WTC11 (cell line): ENCODE measurements at regions not wholly inside any gene's neighbourhood (a gene's known extent, or its start where the extent isn't known, plus 50 kb on each side); places are given as distances from the start of the nearest gene placed in this dataset.

Experiments
- ATAC-seq: fragments of 200-7000 bp; cut with Tn5 transposase; 2 replicates; pipeline ENCODE4 v1.10.0; 2021; ENCODE audit warnings: mild to moderate bottlenecking, moderate library complexity
- CTCF ChIA-PET: fragments of 300-600 bp; sonication (Branson Sonifier 250); formaldehyde crosslinking; loops from one replicate; lab custom pipeline; 2021; ENCODE audit warnings: antibody characterized with exemption; lab: Charles Lee
- POLR2A ChIA-PET: fragments of 350-600 bp; sonication (Branson Sonifier 250); formaldehyde crosslinking; loops from one replicate; lab custom pipeline; 2021; ENCODE audit warnings: antibody characterized with exemption; lab: Charles Lee
- DNase-seq: peaks from one replicate; pipeline ENCODE4 v3.0.0; 2021; ENCODE audit warnings: low spot score
- H3K27ac Mint-ChIP-seq: 2 replicates; pipeline ENCODE4 v1.8.0; 2021; ENCODE audit warnings: mixed read lengths
- H3K27me3 Mint-ChIP-seq: 2 replicates; pipeline ENCODE4 v1.8.0; 2021; ENCODE audit warnings: low read depth, mild to moderate bottlenecking, moderate library complexity, mixed read lengths
- H3K36me3 Mint-ChIP-seq: 2 replicates; pipeline ENCODE4 v1.8.0; 2021; ENCODE audit warnings: mixed read lengths
- H3K4me1 Mint-ChIP-seq: 2 replicates; pipeline ENCODE4 v1.8.0; 2022; ENCODE audit warnings: mixed read lengths
- H3K4me3 Mint-ChIP-seq: 2 replicates; pipeline ENCODE4 v1.8.0; 2021; ENCODE audit warnings: mild to moderate bottlenecking, moderate library complexity, mixed read lengths
- H3K9me3 Mint-ChIP-seq: 2 replicates; pipeline ENCODE4 v1.8.0; 2021; ENCODE audit warnings: mixed read lengths
- AR ChIP-seq: fragments of 250-450 bp; sonication (Bioruptor Pico); IDR thresholded peaks from 2 replicates; pipeline ENCODE4 v1.9.0; 2021; ENCODE audit warnings: mild to moderate bottlenecking
- ATF2 ChIP-seq: sonication (generic); formaldehyde crosslinking; IDR thresholded peaks from 2 replicates; pipeline ENCODE4 v1.8.1; 2022; ENCODE audit warnings: low read depth, missing genetic modification reagents, borderline replicate concordance
- E2F4 ChIP-seq: sonication (generic); formaldehyde crosslinking; IDR thresholded peaks from 2 replicates; pipeline ENCODE4 v1.8.1; 2022; ENCODE audit warnings: low read depth, mild to moderate bottlenecking, moderate library complexity, missing genetic modification reagents, borderline replicate concordance
- ETV6 ChIP-seq: sonication (generic); formaldehyde crosslinking; IDR thresholded peaks from 2 replicates; pipeline ENCODE4 v1.8.1; 2022; ENCODE audit warnings: mild to moderate bottlenecking, missing genetic modification reagents
- HMGA2 ChIP-seq: fragments of 250-450 bp; sonication (Bioruptor Pico); IDR thresholded peaks from 2 replicates; pipeline ENCODE4 v1.4.0; 2021; ENCODE audit warnings: mild to moderate bottlenecking, moderate library complexity
- IRF2 ChIP-seq: sonication (generic); formaldehyde crosslinking; IDR thresholded peaks from 2 replicates; pipeline ENCODE4 v1.8.0; 2022; ENCODE audit warnings: low read depth, missing genetic modification reagents, borderline replicate concordance
- MLX ChIP-seq: sonication (generic); formaldehyde crosslinking; IDR thresholded peaks from 2 replicates; pipeline ENCODE4 v1.8.1; 2023; ENCODE audit warnings: mild to moderate bottlenecking, missing genetic modification reagents, moderate library complexity
- NFATC4 ChIP-seq: fragments of 250-450 bp; sonication (Bioruptor Pico); IDR thresholded peaks from 2 replicates; pipeline ENCODE4 v1.9.0; 2021; ENCODE audit warnings: mild to moderate bottlenecking
- NR3C1 ChIP-seq: sonication (generic); formaldehyde crosslinking; conservative IDR thresholded peaks from 2 replicates; pipeline ENCODE4 v1.8.1; 2023; ENCODE audit warnings: low read depth, mild to moderate bottlenecking, missing genetic modification reagents
- OVOL2 ChIP-seq: fragments of 250-450 bp; sonication (Bioruptor Pico); IDR thresholded peaks from 2 replicates; pipeline ENCODE4 v1.9.0; 2021; ENCODE audit warnings: mild to moderate bottlenecking, borderline replicate concordance
- TCF7 ChIP-seq: sonication (generic); formaldehyde crosslinking; IDR thresholded peaks from 2 replicates; pipeline ENCODE4 v1.8.0; 2022; ENCODE audit warnings: mild to moderate bottlenecking, low read depth, missing genetic modification reagents, moderate library complexity
- TEAD1 ChIP-seq: sonication (generic); formaldehyde crosslinking; IDR thresholded peaks from 2 replicates; pipeline ENCODE4 v1.8.0; 2022; ENCODE audit warnings: mild to moderate bottlenecking, missing genetic modification reagents
- ZBTB43 ChIP-seq: sonication (generic); formaldehyde crosslinking; IDR thresholded peaks from 2 replicates; pipeline ENCODE4 v1.8.1; 2023; ENCODE audit warnings: mild to moderate bottlenecking, missing genetic modification reagents
- ZNF121 ChIP-seq: sonication (generic); formaldehyde crosslinking; IDR thresholded peaks from 2 replicates; pipeline ENCODE4 v1.8.0; 2023; ENCODE audit warnings: missing genetic modification reagents
- ZNF219 ChIP-seq: sonication (generic); formaldehyde crosslinking; IDR thresholded peaks from 2 replicates; pipeline ENCODE4 v1.8.0; 2023; ENCODE audit warnings: missing genetic modification reagents, mild to moderate bottlenecking, borderline replicate concordance
- ZNF232 ChIP-seq: sonication (generic); formaldehyde crosslinking; IDR thresholded peaks from 2 replicates; pipeline ENCODE4 v1.8.0; 2022; ENCODE audit warnings: mild to moderate bottlenecking, missing genetic modification reagents
- ZNF532 ChIP-seq: fragments of 250-450 bp; sonication (Bioruptor Pico); IDR thresholded peaks from 2 replicates; pipeline ENCODE4 v1.9.0; 2021; ENCODE audit warnings: mild to moderate bottlenecking, borderline replicate concordance
- TF ChIP-seq, protein P1 (sequence below): fragments of 250-450 bp; sonication (Bioruptor Pico); IDR thresholded peaks from 2 replicates; pipeline ENCODE4 v1.9.0; 2021; ENCODE audit warnings: moderate library complexity, mild to moderate bottlenecking, inconsistent platforms, borderline replicate concordance
- TF ChIP-seq, protein P2 (sequence below): sonication (generic); formaldehyde crosslinking; IDR thresholded peaks from 2 replicates; pipeline ENCODE4 v1.8.0; 2022; ENCODE audit warnings: mild to moderate bottlenecking, missing genetic modification reagents
- TF ChIP-seq, protein P3 (sequence below): sonication (generic); formaldehyde crosslinking; IDR thresholded peaks from 2 replicates; pipeline ENCODE4 v1.8.1; 2023; ENCODE audit warnings: mild to moderate bottlenecking, moderate library complexity, missing genetic modification reagents

DNA sequence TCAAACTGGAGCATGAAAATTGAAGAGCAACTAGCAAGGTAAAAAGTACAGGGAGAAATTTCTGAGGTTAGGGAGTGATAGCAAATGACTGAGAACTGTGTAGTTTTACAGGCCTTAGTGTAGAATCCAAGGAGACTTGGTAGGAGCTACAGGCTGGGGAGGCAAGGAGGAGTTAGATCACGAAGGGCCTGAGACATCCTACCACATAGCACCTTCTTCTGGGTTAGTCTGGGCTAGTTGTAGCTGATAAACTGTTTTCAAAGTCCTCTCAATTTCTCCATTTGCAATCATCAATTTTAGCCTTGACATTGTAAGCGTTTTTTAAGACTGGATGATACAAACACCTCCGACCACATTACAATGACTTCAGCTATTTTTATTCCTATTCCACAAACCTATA, 209.7 kb downstream of the TMEM200A start:
- Mint-ChIP-seq H3K27me3 (no peaks in the 10 kb centered on the region), H3K9me3 (peaks cover 16% of the 10 kb centered on the region), H3K4me1 (no peaks in the 10 kb centered on the region)
- ATAC-seq: no peak
- no peak for DNase-seq
- TF ChIP-seq IRF2 (no peak), ZBTB43 (no peak), ZNF532 (CRISPR knock-in tag) (no peak), NR3C1 (CRISPR knock-in tag) (no peak), MLX (CRISPR knock-in tag) (no peak), ETV6 (CRISPR knock-in tag) (no peak), ZNF121 (CRISPR knock-in tag) (no peak), HMGA2 (CRISPR knock-in tag) (no peak), TCF7 (CRISPR knock-in tag) (no peak), AR (CRISPR knock-in tag) (no peak), ZNF232 (CRISPR knock-in tag) (no peak), OVOL2 (CRISPR knock-in tag) (no peak), NFATC4 (CRISPR knock-in tag) (no peak), ATF2 (CRISPR knock-in tag) (no peak), ZNF219 (CRISPR knock-in tag) (no peak), TEAD1 (no peak), E2F4 (CRISPR knock-in tag) (no peak)
- TF ChIP-seq, protein P1, sequence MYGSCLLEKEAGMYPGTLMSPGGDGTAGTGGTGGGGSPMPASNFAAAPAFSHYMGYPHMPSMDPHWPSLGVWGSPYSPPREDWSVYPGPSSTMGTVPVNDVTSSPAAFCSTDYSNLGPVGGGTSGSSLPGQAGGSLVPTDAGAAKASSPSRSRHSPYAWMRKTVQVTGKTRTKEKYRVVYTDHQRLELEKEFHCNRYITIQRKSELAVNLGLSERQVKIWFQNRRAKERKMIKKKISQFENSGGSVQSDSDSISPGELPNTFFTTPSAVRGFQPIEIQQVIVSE (CRISPR knock-in tag): no peak
- TF ChIP-seq, protein P2, sequence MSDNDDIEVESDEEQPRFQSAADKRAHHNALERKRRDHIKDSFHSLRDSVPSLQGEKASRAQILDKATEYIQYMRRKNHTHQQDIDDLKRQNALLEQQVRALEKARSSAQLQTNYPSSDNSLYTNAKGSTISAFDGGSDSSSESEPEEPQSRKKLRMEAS (CRISPR knock-in tag): no peak
- TF ChIP-seq, protein P3, sequence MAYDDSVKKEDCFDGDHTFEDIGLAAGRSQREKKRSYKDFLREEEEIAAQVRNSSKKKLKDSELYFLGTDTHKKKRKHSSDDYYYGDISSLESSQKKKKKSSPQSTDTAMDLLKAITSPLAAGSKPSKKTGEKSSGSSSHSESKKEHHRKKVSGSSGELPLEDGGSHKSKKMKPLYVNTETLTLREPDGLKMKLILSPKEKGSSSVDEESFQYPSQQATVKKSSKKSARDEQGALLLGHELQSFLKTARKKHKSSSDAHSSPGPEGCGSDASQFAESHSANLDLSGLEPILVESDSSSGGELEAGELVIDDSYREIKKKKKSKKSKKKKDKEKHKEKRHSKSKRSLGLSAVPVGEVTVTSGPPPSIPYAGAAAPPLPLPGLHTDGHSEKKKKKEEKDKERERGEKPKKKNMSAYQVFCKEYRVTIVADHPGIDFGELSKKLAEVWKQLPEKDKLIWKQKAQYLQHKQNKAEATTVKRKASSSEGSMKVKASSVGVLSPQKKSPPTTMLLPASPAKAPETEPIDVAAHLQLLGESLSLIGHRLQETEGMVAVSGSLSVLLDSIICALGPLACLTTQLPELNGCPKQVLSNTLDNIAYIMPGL (CRISPR knock-in tag): no peak
- TF ChIP-seq, all 79 proteins: peak for 0
- Mint-ChIP-seq H3K36me3 (no peaks in the 10 kb centered on the region), H3K27ac (no peak overlapping the region), H3K4me3 (no peak overlapping the region)
- ChIA-PET POLR2A (no interaction called here), CTCF (interaction anchor here (1.4 kb wide), 1 partner anchor 11 kb away, joined by 3 read pairs; no protein-coding TSS in a partner anchor)
